ENCODE measurements at regions not wholly inside any gene's neighbourhood (a gene's known extent, or its start where the extent isn't known, plus 50 kb on each side); places are given as distances from the start of the nearest gene placed in this dataset.

GRCh38 chr9:1505489-1505888, 455.3 kb downstream of the DMRT2 start:
- DNase-seq (ENCODE audit: low read depth): no peak
- TF ChIP-seq, protein P1, sequence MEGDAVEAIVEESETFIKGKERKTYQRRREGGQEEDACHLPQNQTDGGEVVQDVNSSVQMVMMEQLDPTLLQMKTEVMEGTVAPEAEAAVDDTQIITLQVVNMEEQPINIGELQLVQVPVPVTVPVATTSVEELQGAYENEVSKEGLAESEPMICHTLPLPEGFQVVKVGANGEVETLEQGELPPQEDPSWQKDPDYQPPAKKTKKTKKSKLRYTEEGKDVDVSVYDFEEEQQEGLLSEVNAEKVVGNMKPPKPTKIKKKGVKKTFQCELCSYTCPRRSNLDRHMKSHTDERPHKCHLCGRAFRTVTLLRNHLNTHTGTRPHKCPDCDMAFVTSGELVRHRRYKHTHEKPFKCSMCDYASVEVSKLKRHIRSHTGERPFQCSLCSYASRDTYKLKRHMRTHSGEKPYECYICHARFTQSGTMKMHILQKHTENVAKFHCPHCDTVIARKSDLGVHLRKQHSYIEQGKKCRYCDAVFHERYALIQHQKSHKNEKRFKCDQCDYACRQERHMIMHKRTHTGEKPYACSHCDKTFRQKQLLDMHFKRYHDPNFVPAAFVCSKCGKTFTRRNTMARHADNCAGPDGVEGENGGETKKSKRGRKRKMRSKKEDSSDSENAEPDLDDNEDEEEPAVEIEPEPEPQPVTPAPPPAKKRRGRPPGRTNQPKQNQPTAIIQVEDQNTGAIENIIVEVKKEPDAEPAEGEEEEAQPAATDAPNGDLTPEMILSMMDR (IDR thresholded peaks at IDR 0.05; ENCODE audit: insufficient read depth, low read depth, low read length, missing control alignments): no peak
- no peak overlapping the region for H3K4me3 ChIP-seq (ENCODE audit: low read length)

DNA sequence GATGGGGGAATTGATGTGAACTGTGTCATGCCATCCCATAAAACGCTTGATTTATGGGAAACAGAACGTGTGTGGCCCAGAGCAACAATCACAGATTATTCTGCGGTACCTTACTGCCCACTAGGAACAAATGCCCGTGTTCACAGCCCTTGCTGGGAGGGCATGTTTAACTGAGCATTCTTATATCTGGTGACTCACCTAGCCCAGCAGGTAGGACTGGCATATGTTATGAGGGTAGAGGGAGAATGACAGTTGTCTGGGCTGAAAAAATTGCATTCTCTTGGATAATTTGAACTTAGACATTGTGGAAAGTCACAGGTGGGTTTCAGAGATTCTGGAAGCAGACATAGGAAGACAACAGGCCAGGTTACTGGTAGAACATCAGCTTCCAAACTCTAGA, 460.6 kb downstream of the DMRT2 start:
- TF ChIP-seq, protein P1 (IDR thresholded peaks at IDR 0.05; ENCODE audit: insufficient read depth, low read depth, low read length, missing control alignments): no peak
- H3K4me3 ChIP-seq (ENCODE audit: low read length): no peak overlapping the region
- peak; percentile 44 for DNase-seq (ENCODE audit: low read depth)

DNA sequence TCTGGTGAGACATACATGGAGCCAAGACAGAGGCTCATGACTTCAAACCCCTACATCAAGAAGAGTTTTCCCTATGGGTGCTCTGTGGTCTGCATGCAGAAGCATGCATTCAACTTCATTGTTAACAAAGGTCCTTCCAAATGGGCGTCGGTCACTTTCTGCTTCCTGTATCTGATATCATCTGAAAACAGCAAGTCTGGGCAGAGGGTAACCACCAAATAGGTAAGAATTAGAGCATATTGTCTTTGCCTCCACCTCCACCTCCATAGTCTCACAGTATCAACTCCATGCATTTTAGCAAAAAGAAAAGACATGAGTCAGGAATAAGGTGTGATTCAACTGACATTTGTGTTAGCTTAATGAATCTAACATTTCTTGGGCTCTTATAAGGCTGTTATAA, 462.9 kb downstream of the DMRT2 start:
- peak; percentile 76 for DNase-seq (ENCODE audit: low read depth)
- no peak overlapping the region for H3K4me3 ChIP-seq (ENCODE audit: low read length)
- TF ChIP-seq, protein P1 (IDR thresholded peaks at IDR 0.05; ENCODE audit: insufficient read depth, low read depth, low read length, missing control alignments): no peak

DNA sequence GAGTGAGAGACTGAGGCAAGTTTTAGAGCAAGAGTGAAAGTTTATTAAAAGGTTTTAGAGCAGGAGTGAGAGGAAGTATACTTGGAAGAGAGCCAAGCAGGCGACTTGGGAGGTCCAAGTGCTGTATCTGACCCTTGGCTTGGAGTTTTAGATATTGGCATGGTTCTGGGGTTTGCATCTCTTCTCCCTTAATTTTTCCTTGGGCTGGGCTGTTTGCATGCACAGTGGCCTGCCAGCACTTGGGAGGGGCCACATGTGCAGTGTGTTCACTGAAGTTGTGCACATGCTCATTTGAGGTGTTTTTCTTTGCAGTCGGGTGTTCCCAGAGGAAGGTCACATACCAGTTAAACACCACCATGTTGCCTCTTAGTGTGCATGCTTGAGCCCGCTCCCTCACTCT, 464.1 kb downstream of the DMRT2 start:
- peak; percentile 29 for DNase-seq (ENCODE audit: low read depth)
- no peak overlapping the region for H3K4me3 ChIP-seq (ENCODE audit: low read length)
- TF ChIP-seq, protein P1 (IDR thresholded peaks at IDR 0.05; ENCODE audit: insufficient read depth, low read depth, low read length, missing control alignments): no peak

DNA sequence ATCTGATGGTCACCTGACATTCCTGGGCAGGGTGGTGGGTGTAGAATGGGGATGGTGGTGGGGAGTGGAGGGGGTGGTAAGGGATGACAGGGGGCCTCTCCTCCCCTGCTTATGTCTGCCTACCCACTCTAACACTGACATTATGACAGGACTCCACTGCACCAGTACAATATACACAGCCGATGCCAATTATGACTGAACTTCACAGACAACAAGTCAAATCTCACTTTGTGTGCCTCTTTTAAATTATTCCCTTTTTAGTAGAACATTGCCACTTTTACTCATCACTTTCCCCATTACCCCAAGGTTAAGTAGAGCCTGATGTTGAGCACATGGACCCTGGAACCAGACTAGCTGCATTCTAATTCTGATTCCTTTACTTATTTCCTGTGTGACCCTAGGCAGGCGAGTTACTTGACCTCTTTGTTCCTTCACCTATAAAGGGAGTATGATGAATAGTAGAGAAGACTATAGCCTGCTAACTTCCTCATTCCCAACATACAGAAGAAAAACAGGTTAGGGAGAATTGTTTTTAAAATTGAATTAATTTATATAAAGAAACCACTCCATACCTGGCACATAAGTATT, 464.7 kb downstream of the DMRT2 start:
- DNase-seq (ENCODE audit: low read depth): peak; percentile 34
- TF ChIP-seq, protein P1 (IDR thresholded peaks at IDR 0.05; ENCODE audit: insufficient read depth, low read depth, low read length, missing control alignments): no peak
- H3K4me3 ChIP-seq (ENCODE audit: low read length): no peak overlapping the region

- TF ChIP-seq, protein P1 (IDR thresholded peaks at IDR 0.05; ENCODE audit: insufficient read depth, low read depth, low read length, missing control alignments): no peak
- no peak overlapping the region for H3K4me3 ChIP-seq (ENCODE audit: low read length)
- DNase-seq (ENCODE audit: low read depth): no peak
These were observed 465.4 kb downstream of the DMRT2 start for GRCh38 chr9:1515557-1515956.

DNA sequence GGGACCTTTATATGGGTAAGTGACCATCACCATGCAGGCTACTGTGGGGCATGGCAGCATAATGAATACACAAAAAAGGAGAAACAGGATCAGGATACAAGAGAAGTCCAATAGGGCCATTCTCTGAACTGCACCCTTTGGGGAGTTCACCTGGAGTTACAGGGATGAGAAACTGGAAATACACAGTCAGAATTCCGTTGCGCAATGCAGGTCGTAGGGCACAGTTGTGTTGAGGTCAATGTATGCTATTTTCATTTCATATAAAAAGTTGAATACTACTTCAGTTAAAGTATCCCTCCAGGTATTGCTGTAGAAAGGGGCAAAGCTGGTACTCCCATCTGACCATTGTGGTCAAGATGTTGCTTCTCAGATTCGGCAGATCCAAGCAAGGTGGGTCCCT, 471.4 kb downstream of the DMRT2 start:
- TF ChIP-seq, protein P1 (IDR thresholded peaks at IDR 0.05; ENCODE audit: insufficient read depth, low read depth, low read length, missing control alignments): no peak
- no peak overlapping the region for H3K4me3 ChIP-seq (ENCODE audit: low read length)
- DNase-seq (ENCODE audit: low read depth): no peak
